ENCODE measurements at regions not wholly inside any gene's neighbourhood (a gene's known extent, or its start where the extent isn't known, plus 50 kb on each side); places are given as distances from the start of the nearest gene placed in this dataset.
A peak's percentile ranks its signal among the peaks of the same experiment; 100 is the strongest.

DNA sequence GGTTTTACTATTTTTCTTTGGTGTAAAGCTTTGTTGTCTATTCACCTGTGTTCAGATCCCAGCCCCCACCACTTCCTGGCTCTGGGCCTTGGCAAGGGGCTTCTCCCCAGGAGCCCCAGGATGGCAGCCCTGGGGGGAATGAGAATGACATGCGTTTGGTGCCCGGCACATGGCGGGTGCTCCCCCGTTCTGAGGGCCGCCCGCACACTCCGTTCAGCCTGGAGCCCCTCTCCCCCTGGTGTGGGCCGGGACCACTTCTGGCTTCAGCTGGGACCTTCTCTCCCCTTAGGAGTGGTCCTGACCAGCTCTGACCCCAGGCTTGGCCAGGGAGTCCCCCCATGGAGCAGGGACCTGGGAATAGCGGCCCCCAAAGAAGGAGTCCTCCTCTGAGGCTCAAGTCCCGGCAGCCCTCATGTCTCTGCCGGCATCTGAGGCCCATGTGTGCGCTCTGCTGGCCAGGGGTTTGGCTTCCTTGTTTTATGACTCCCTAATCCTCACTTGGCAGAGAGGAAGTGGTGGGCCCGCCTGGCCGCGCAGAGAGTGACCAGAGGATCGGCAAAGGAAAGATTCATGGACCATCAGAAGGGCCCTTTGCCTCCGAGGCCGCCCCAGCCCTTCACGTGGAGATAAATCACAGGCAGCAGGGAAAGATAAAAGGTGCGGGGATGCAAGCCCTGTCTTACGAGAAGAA is 57.0 kb upstream of the LMX1B start:
- no peak for DNase-seq

DNA sequence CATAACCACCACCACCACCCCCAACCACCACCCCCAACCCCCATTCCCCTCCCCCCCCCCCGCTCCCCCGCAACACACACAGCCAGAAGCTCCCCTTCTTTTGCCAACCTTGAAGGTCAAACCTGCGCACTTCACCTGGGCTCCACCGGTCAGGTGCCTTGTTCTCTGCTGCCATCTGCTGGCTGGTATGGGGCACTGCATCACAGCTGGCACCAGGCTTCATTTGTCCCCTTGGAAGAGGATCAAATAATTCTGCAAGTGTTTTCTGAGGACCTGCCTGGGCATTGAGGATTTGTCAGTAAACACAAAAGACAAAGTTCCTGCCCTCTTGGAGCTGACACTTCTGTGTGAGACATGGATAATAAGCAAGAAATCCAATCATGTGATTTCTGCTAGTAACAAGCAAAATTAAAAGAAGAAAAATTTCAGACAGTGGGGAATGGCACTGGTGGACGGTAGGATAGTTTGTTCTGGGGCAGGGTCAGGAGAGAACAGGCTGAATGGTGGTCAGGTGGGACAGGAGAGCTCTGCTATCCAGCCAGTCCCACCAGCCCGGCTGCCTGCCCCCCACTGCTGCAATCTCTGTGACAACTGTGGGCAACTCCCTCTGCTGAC is 55.6 kb upstream of the LMX1B start:
- peak; percentile 52 for DNase-seq

DNA sequence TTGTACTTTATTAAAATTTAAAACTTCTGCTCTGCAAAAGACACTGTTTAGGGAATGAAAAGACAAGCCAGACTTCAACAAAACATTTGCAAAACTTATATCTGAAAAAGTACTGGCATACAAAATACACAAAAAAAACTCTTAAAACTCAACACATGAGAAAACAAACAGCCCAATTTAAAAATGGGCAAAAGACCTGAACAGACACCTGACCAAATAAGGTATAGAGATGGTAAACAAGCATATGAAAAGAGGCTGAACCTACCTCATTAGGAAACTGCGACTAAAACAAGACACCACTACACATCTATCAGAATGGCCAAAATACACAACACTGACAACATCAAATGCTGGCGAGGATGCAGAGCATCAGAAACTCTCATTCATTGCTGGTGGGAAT is 54.4 kb upstream of the LMX1B start:
- no peak for DNase-seq

DNA sequence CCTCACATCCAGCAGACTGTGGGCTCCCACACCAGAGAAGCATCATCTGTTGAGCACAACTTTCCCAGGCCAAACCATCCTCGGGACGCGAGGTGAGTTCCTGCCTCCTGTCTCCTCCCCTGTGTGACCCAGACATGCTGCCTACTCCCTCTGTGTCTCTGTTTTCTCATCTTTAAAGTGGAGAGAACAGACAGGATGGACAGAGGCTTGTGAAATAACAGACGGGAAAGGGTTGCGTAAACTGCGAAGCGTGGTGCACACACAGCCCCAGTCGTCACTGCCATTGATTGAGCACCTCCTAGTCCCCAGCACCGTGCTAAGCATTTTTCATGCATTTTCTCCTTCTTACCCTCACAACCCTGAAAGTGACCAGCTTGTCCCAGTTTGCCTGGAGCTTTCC is 52.1 kb upstream of the LMX1B start:
- DNase-seq: no peak

GRCh38 chr9:126563556-126563955 is 50.2 kb upstream of the LMX1B start:
- no peak for DNase-seq

All from stimulated activated CD4-positive, alpha-beta T cell treated with anti-CD3 and anti-CD28 coated beads, Interleukin-12 subunit alpha, Interleukin-12 subunit beta, amount 100 ng/mL, for 4 hours (primary cell).